HG03159 (cell line): ENCODE measurements at regions not wholly inside any gene's neighbourhood (a gene's known extent, or its start where the extent isn't known, plus 50 kb on each side); places are given as distances from the start of the nearest gene placed in this dataset.

Source experiments
- ATAC-seq: cut with Tn5 transposase; IDR thresholded peaks from one replicate; pipeline ENCODE4 v1.9.1; 2021; ENCODE audit warnings: mild to moderate bottlenecking, moderate library complexity; ENCODE audit not compliant: unreplicated experiment

- no peak for ATAC-seq
Observed at GRCh38 chr10:78688230-78688900, 380.4 kb upstream of the ZMIZ1 start.

GRCh38 chr10:78688901-78689583 lies 379.7 kb upstream of the ZMIZ1 start:
- no peak for ATAC-seq

GRCh38 chr10:78689584-78689935 lies 379.2 kb upstream of the ZMIZ1 start:
- no peak for ATAC-seq

GRCh38 chr10:78690354-78691111 lies 378.2 kb upstream of the ZMIZ1 start:
- ATAC-seq = no peak

- ATAC-seq = no peak
Observed at GRCh38 chr10:78691301-78692030, 377.3 kb upstream of the ZMIZ1 start.

GRCh38 chr10:78692071-78692470 lies 376.7 kb upstream of the ZMIZ1 start:
- ATAC-seq = no peak

- no peak for ATAC-seq
Observed at GRCh38 chr10:78695846-78696245, 372.9 kb upstream of the ZMIZ1 start.

- no peak for ATAC-seq
Observed at GRCh38 chr10:78696791-78697395, 371.9 kb upstream of the ZMIZ1 start.

GRCh38 chr10:78699971-78700370 lies 368.8 kb upstream of the ZMIZ1 start:
- no peak for ATAC-seq

- no peak for ATAC-seq
Observed at GRCh38 chr10:78700413-78700812, 368.4 kb upstream of the ZMIZ1 start.

GRCh38 chr10:78700816-78701520 lies 367.8 kb upstream of the ZMIZ1 start:
- no peak for ATAC-seq

GRCh38 chr10:78702186-78702585 lies 366.6 kb upstream of the ZMIZ1 start:
- ATAC-seq = no peak

- no peak for ATAC-seq
Observed at GRCh38 chr10:78702876-78703275, 365.9 kb upstream of the ZMIZ1 start.

GRCh38 chr10:78703593-78703992 lies 365.2 kb upstream of the ZMIZ1 start:
- ATAC-seq = no peak

GRCh38 chr10:78706256-78706655 lies 362.5 kb upstream of the ZMIZ1 start:
- ATAC-seq = no peak

- ATAC-seq = no peak
Observed at GRCh38 chr10:78706726-78707540, 361.8 kb upstream of the ZMIZ1 start.

GRCh38 chr10:78707745-78708144 lies 361.0 kb upstream of the ZMIZ1 start:
- ATAC-seq = no peak

GRCh38 chr10:78712147-78712546 lies 356.6 kb upstream of the ZMIZ1 start:
- no peak for ATAC-seq

- no peak for ATAC-seq
Observed at GRCh38 chr10:78713659-78714058, 355.1 kb upstream of the ZMIZ1 start.

- no peak for ATAC-seq
Observed at GRCh38 chr10:78714225-78714624, 354.5 kb upstream of the ZMIZ1 start.
